ENCODE measurements at regions not wholly inside any gene's neighbourhood (a gene's known extent, or its start where the extent isn't known, plus 50 kb on each side); places are given as distances from the start of the nearest gene placed in this dataset.
A peak's percentile ranks its signal among the peaks of the same experiment; 100 is the strongest.

DNA sequence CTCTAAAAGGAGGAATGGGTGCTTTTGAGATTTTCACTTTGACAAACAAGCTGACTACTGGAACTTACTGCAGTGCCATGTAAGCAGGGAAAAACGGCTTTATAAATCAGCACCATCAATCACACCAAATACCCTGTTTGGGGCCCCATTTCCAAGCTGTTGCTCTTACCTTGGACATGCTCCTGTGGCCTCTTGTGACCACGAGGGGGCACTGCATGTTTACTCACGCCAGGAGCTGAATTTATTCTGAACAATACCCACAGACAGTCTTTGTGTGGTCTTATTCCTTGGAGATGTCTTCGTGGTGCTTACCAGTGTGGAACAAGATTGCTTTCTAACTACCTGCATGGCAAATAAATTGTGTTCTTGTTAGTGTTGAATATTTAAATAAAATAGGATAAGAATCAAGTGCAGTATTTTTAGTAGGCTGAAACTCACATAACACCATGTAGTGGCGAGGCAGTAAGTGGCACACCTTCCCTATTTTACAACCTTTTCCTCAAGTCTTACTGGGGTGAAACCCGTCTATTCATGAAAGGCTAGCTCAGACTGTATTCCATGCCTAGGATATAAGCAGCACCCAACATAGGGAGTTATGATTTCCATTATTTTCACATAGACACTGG lies 155.5 kb upstream of the NMUR2 start:
- no peaks in the 10 kb centered on the region for H3K4me1 ChIP-seq (ENCODE audit: control insufficient read depth, insufficient read depth, low read length)
- no peak overlapping the region for H3K4me3 ChIP-seq
- no peak overlapping the region for H3K27ac ChIP-seq (ENCODE audit: control insufficient read depth, insufficient read depth)
- H3K4me2 ChIP-seq (ENCODE audit: control insufficient read depth, insufficient read depth) = no peak overlapping the region
- H3K79me2 ChIP-seq (ENCODE audit: control insufficient read depth, insufficient read depth, low read length) = no peaks in the 10 kb centered on the region
- ATAC-seq (peak; percentile 90), DNase-seq (ENCODE audit: low read depth, low spot score) (no peak), FAIRE-seq (peak; percentile 78)
- H2AFZ ChIP-seq (ENCODE audit: control insufficient read depth, low read depth, low read length) = no peak overlapping the region
- H3K27me3 ChIP-seq (replicated peaks in 1 of 2; ENCODE audit: control insufficient read depth in 2 of 2, insufficient read depth in 2 of 2, low read length in 1 of 2) = no peaks in the 10 kb centered on the region
- intact Hi-C loops (cut with micrococcal nuclease; ENCODE audit: unreplicated experiment) = loop anchor here (1.0 kb wide), 2 partner anchors 588 to 1405 kb away; no protein-coding TSS in a partner anchor
- no peak overlapping the region for H3K9ac ChIP-seq (ENCODE audit: control insufficient read depth, insufficient read depth, low read length)
- ChIA-PET POLR2A (no interaction called here), RAD21 (ENCODE audit: unreplicated experiment) (interaction anchor here (0.5 to 1.4 kb wide), 5 partner anchors 10 to 1404 kb away, joined by 3 to 13 read pairs (median 3); no protein-coding TSS in a partner anchor), SMC1A (ENCODE audit: uncharacterized antibody, unreplicated experiment) (interaction anchor here (1.1 to 1.6 kb wide), 3 partner anchors 22 to 1404 kb away, joined by 3 to 11 read pairs (median 8); no protein-coding TSS in a partner anchor), CTCF (interaction anchor here (0.8 to 5.7 kb wide), 9 partner anchors 9 to 1404 kb away, joined by 3 to 45 read pairs (median 4); no protein-coding TSS in a partner anchor)
- in situ Hi-C loops (cut with MboI) = no loop called here
- WGBS (ENCODE audit: insufficient coverage, insufficient replicate concordance, low lambda C conversion rate, missing lambda C conversion rate) = 2% methylated on average over 6 of the region's 6 CpGs
- H3K9me3 ChIP-seq (replicated peaks; ENCODE audit: control insufficient read depth, insufficient read depth, low read length) = no peaks in the 10 kb centered on the region
- BruUV-seq (replicated peaks) = no TSS peak
- H4K20me1 ChIP-seq (ENCODE audit: control insufficient read depth, insufficient read depth) = no peaks in the 10 kb centered on the region
- no peaks in the 10 kb centered on the region for H3K36me3 ChIP-seq (ENCODE audit: control insufficient read depth in 2 of 2, insufficient read depth in 2 of 2, low read length in 1 of 2)
- TF ChIP-seq SMC3 (IDR thresholded peaks at IDR 0.05; ENCODE audit: borderline replicate concordance, low read length) = peak; percentile 80
- TF ChIP-seq, protein P1, sequence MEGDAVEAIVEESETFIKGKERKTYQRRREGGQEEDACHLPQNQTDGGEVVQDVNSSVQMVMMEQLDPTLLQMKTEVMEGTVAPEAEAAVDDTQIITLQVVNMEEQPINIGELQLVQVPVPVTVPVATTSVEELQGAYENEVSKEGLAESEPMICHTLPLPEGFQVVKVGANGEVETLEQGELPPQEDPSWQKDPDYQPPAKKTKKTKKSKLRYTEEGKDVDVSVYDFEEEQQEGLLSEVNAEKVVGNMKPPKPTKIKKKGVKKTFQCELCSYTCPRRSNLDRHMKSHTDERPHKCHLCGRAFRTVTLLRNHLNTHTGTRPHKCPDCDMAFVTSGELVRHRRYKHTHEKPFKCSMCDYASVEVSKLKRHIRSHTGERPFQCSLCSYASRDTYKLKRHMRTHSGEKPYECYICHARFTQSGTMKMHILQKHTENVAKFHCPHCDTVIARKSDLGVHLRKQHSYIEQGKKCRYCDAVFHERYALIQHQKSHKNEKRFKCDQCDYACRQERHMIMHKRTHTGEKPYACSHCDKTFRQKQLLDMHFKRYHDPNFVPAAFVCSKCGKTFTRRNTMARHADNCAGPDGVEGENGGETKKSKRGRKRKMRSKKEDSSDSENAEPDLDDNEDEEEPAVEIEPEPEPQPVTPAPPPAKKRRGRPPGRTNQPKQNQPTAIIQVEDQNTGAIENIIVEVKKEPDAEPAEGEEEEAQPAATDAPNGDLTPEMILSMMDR (IDR thresholded peaks at IDR 0.05 in 2 of 3, conservative IDR thresholded peaks at IDR 0.05 in 1 of 3; ENCODE audit: control insufficient read depth in 2 of 3, extremely low read depth in 1 of 3, insufficient read depth in 1 of 3, low read depth in 3 of 3, low read length in 3 of 3) = peak; percentile 73 to 75 (median 74)
- peak; percentile 83 for TF ChIP-seq RAD21 (IDR thresholded peaks at IDR 0.05; ENCODE audit: insufficient read depth, low read depth, low read length)
- TF ChIP-seq YY1 (IDR thresholded peaks at IDR 0.05; ENCODE audit: low read depth, low read length) = 0 out of 2 replicates have a peak, but pooled peaks have one; percentile 26
- TF ChIP-seq ASH2L (IDR thresholded peaks at IDR 0.05; ENCODE audit: borderline replicate concordance, low read depth) = no peak
- TF ChIP-seq ZSCAN29 (IDR thresholded peaks at IDR 0.05) = no peak
- TF ChIP-seq EP300 (IDR thresholded peaks at IDR 0.05; ENCODE audit: borderline replicate concordance in 1 of 2, control insufficient read depth in 1 of 2, low read depth in 2 of 2, low read length in 2 of 2) = no peak
